Prostate gland (tissue), 2 donors: ENCODE measurements at regions not wholly inside any gene's neighbourhood (a gene's known extent, or its start where the extent isn't known, plus 50 kb on each side); places are given as distances from the start of the nearest gene placed in this dataset.

Source experiments
- DNase-seq: peaks from one replicate; pipeline ENCODE4 v3.0.0-alpha.2; 2019; ENCODE audit warnings: low spot score
- H3K27ac ChIP-seq, 2 donors: fragments of 200-600 bp; sonication (generic); 2 replicates each; pipeline ENCODE4 v1.5.1; 2017 to 2019
- H3K27me3 ChIP-seq: fragments of 200-600 bp; sonication (generic); replicated peaks from 2 replicates; pipeline ENCODE4 v1.5.1; 2019; ENCODE audit not compliant: insufficient read depth
- H3K36me3 ChIP-seq, 2 donors: fragments of 200-600 bp; sonication (generic); 1 replicate in 1 of 2; 2 replicates in 1 of 2; pipeline versions ENCODE4 v1.5.1 to v1.8.1; 2017 to 2019
- H3K4me1 ChIP-seq: fragments of 200-600 bp; sonication (generic); replicated peaks from 2 replicates; pipeline ENCODE4 v1.5.1; 2019
- H3K4me3 ChIP-seq, 2 donors: fragments of 200-600 bp; sonication (generic); 2 replicates each; pipeline ENCODE4 v1.5.1; 2017 to 2019
- H3K9me3 ChIP-seq: fragments of 200-600 bp; sonication (generic); 2 replicates; pipeline ENCODE4 v1.5.1; 2017
- POLR2A ChIP-seq: fragments of 450-650 bp; IDR thresholded peaks from one replicate; pipeline ENCODE4 v1.6.1; 2016; ENCODE audit warnings: antibody characterized with exemption, mild to moderate bottlenecking
- POLR2AphosphoS5 ChIP-seq: sonication (generic); formaldehyde crosslinking; IDR thresholded peaks from one replicate; pipeline ENCODE4 v1.6.1; 2017; ENCODE audit warnings: antibody characterized with exemption
- WGBS: methylation state at CpG from one replicate; pipeline ENCODE4 v1.1.5; 2018; 5-methylcytosine and 5-hydroxymethylcytosine counted together
- intact Hi-C: fragments of 100-400 bp; cut with DNase I; formaldehyde crosslinking; loops from one replicate; pipeline ENCODE4 v1.14.2; 2022
- TF ChIP-seq, protein P1 (sequence below), 4 experiments: fragments of 200-600 bp in 2 of 4; fragments of 450-650 bp in 2 of 4; sonication (generic) in 2 of 4; IDR thresholded peaks; 1 replicate in 3 of 4; 2 replicates in 1 of 4; pipeline ENCODE4 v1.5.1; 2016 to 2019; ENCODE audit warnings: antibody characterized with exemption in 4 of 4, mild to moderate bottlenecking in 2 of 4, moderate library complexity in 2 of 4

GRCh38 chr2:51387235-51387634, 355.3 kb upstream of the NRXN1 start:
- Histone ChIP-seq H3K9me3 (no peaks in the 10 kb centered on the region), H3K36me3 (no peaks in the 10 kb centered on the region), H3K4me1 (no peaks in the 10 kb centered on the region), H3K27me3 (no peaks in the 10 kb centered on the region), H3K4me3 (no peak overlapping the region), H3K27ac (no peak overlapping the region)
- TF ChIP-seq POLR2A (no peak), POLR2AphosphoS5 (no peak)
- TF ChIP-seq, protein P1, sequence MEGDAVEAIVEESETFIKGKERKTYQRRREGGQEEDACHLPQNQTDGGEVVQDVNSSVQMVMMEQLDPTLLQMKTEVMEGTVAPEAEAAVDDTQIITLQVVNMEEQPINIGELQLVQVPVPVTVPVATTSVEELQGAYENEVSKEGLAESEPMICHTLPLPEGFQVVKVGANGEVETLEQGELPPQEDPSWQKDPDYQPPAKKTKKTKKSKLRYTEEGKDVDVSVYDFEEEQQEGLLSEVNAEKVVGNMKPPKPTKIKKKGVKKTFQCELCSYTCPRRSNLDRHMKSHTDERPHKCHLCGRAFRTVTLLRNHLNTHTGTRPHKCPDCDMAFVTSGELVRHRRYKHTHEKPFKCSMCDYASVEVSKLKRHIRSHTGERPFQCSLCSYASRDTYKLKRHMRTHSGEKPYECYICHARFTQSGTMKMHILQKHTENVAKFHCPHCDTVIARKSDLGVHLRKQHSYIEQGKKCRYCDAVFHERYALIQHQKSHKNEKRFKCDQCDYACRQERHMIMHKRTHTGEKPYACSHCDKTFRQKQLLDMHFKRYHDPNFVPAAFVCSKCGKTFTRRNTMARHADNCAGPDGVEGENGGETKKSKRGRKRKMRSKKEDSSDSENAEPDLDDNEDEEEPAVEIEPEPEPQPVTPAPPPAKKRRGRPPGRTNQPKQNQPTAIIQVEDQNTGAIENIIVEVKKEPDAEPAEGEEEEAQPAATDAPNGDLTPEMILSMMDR (IDR thresholded peaks at IDR 0.05): no peak
- intact Hi-C loops: no loop called here
- no peak for DNase-seq

DNA sequence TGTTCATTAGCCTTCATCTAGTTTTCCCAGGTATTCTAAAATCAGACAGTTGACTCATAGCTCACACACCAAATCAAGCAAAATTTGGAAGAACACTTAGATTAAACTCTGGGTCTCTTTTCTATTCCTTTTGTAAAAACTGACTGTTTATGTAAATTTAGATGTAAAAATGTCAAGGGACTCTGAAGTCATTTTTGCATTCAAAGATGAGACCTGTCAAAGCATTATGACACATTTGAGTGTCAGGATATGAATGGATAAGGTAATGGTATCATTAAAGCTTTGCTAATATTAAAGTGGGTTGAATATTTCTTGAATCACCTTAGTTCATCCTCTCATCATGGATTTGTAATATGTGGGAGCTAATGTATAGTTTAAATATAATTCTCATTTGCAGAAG, 348.1 kb upstream of the NRXN1 start:
- Histone ChIP-seq H3K27me3 (no peaks in the 10 kb centered on the region), H3K36me3 (no peaks in the 10 kb centered on the region), H3K4me3 (no peak overlapping the region), H3K9me3 (no peaks in the 10 kb centered on the region), H3K4me1 (no peaks in the 10 kb centered on the region), H3K27ac (no peak overlapping the region)
- no peak for TF ChIP-seq POLR2A
- no peak for TF ChIP-seq POLR2AphosphoS5
- TF ChIP-seq, protein P1 (IDR thresholded peaks at IDR 0.05): no peak
- DNase-seq: no peak
- intact Hi-C loops: no loop called here

- no peaks in the 10 kb centered on the region for H3K27me3 ChIP-seq
- WGBS: 61% methylated on average over 4 of the region's 4 CpGs
- intact Hi-C loops: no loop called here
- no peak overlapping the region for H3K4me3 ChIP-seq
- H3K27ac ChIP-seq: no peak overlapping the region
- DNase-seq: no peak
- no peaks in the 10 kb centered on the region for H3K36me3 ChIP-seq
- H3K9me3 ChIP-seq: no peaks in the 10 kb centered on the region
- no peaks in the 10 kb centered on the region for H3K4me1 ChIP-seq
- TF ChIP-seq, protein P1 (IDR thresholded peaks at IDR 0.05): no peak
- TF ChIP-seq POLR2A (no peak), POLR2AphosphoS5 (no peak)
These were observed 336.3 kb upstream of the NRXN1 start for GRCh38 chr2:51368250-51368649.

- no peak overlapping the region for H3K4me3 ChIP-seq
- no peak overlapping the region for H3K27ac ChIP-seq
- no peaks in the 10 kb centered on the region for H3K36me3 ChIP-seq
- 50% methylated on average over 1 of the region's 1 CpG for WGBS
- DNase-seq: no peak
- H3K9me3 ChIP-seq: no peaks in the 10 kb centered on the region
- intact Hi-C loops: no loop called here
- H3K27me3 ChIP-seq: no peaks in the 10 kb centered on the region
- TF ChIP-seq, protein P1 (IDR thresholded peaks at IDR 0.05): no peak
- TF ChIP-seq POLR2AphosphoS5: no peak
- no peak for TF ChIP-seq POLR2A
- H3K4me1 ChIP-seq: no peaks in the 10 kb centered on the region
These were observed 318.2 kb upstream of the NRXN1 start for GRCh38 chr2:51350100-51350499.

GRCh38 chr2:51344886-51345285, 313.0 kb upstream of the NRXN1 start:
- Histone ChIP-seq H3K9me3 (no peaks in the 10 kb centered on the region), H3K36me3 (no peaks in the 10 kb centered on the region), H3K27me3 (no peaks in the 10 kb centered on the region), H3K27ac (no peak overlapping the region), H3K4me1 (no peaks in the 10 kb centered on the region), H3K4me3 (no peak overlapping the region)
- intact Hi-C loops: no loop called here
- DNase-seq: no peak
- WGBS: 75% methylated on average over 2 of the region's 2 CpGs
- TF ChIP-seq POLR2A (no peak), POLR2AphosphoS5 (no peak)
- TF ChIP-seq, protein P1 (IDR thresholded peaks at IDR 0.05): no peak
